ENCODE measurements at regions not wholly inside any gene's neighbourhood (a gene's known extent, or its start where the extent isn't known, plus 50 kb on each side); places are given as distances from the start of the nearest gene placed in this dataset.

- peaks cover 15% of the 10 kb centered on the region for H3K9me3 Mint-ChIP-seq
- Histone ChIP-seq H3K36me3 (ENCODE audit: insufficient read depth, low read length) (no peaks in the 10 kb centered on the region), H3K4me3 (ENCODE audit: low read length) (no peak overlapping the region), H3K4me1 (ENCODE audit: insufficient read depth, low read length) (no peaks in the 10 kb centered on the region), H3K27me3 (ENCODE audit: control insufficient read depth in 1 of 2, insufficient read depth in 2 of 2, low read length in 2 of 2) (no peaks in the 10 kb centered on the region), H3K27ac (ENCODE audit: low read depth in 1 of 2, low read length in 2 of 2) (no peak overlapping the region), H3K9me3 (ENCODE audit: control insufficient read depth in 1 of 2, insufficient read depth in 1 of 2, low read length in 2 of 2) (peaks cover 0 to 9% of the 10 kb centered on the region in 2 experiments)
- DNase-seq = no peak
- ATAC-seq (ENCODE audit: poor library complexity) = no peak
- TF ChIP-seq CTCF (IDR thresholded peaks at IDR 0.05) = no peak
- intact Hi-C loops (cut with DNase I, micrococcal nuclease) = no loop called here
- H3K4me3 Mint-ChIP-seq = no peak overlapping the region
- no peaks in the 10 kb centered on the region for H3K4me1 Mint-ChIP-seq (ENCODE audit: low read depth)
- CTCF ChIA-PET = no interaction called here
- POLR2A ChIA-PET = no interaction called here
- no peaks in the 10 kb centered on the region for H3K36me3 Mint-ChIP-seq (ENCODE audit: low read depth)
- no peak overlapping the region for H3K27ac Mint-ChIP-seq
- H3K27me3 Mint-ChIP-seq = no peaks in the 10 kb centered on the region
Measured at GRCh38 chr16:8098947-8099512, 491.3 kb downstream of the TMEM114 start.

- DNase-seq = no peak
- Histone ChIP-seq H3K4me1 (ENCODE audit: insufficient read depth, low read length) (no peaks in the 10 kb centered on the region), H3K27me3 (ENCODE audit: control insufficient read depth in 1 of 2, insufficient read depth in 2 of 2, low read length in 2 of 2) (no peaks in the 10 kb centered on the region), H3K9me3 (ENCODE audit: control insufficient read depth in 1 of 2, insufficient read depth in 1 of 2, low read length in 2 of 2) (peaks cover 0 to 9% of the 10 kb centered on the region in 2 experiments), H3K27ac (ENCODE audit: low read depth in 1 of 2, low read length in 2 of 2) (no peak overlapping the region), H3K36me3 (ENCODE audit: insufficient read depth, low read length) (no peaks in the 10 kb centered on the region), H3K4me3 (ENCODE audit: low read length) (no peak overlapping the region)
- H3K4me3 Mint-ChIP-seq = no peak overlapping the region
- peaks cover 12% of the 10 kb centered on the region for H3K9me3 Mint-ChIP-seq
- CTCF ChIA-PET = no interaction called here
- no peaks in the 10 kb centered on the region for H3K36me3 Mint-ChIP-seq (ENCODE audit: low read depth)
- intact Hi-C loops (cut with DNase I, micrococcal nuclease) = no loop called here
- TF ChIP-seq CTCF (IDR thresholded peaks at IDR 0.05) = no peak
- H3K27me3 Mint-ChIP-seq = no peaks in the 10 kb centered on the region
- ATAC-seq (ENCODE audit: poor library complexity) = no peak
- H3K4me1 Mint-ChIP-seq (ENCODE audit: low read depth) = no peaks in the 10 kb centered on the region
- no peak overlapping the region for H3K27ac Mint-ChIP-seq
- POLR2A ChIA-PET = no interaction called here
Measured at GRCh38 chr16:8096211-8096610, 494.1 kb downstream of the TMEM114 start.

- Histone ChIP-seq H3K27me3 (ENCODE audit: control insufficient read depth in 1 of 2, insufficient read depth in 2 of 2, low read length in 2 of 2) (no peaks in the 10 kb centered on the region), H3K27ac (ENCODE audit: low read depth in 1 of 2, low read length in 2 of 2) (no peak overlapping the region), H3K4me3 (ENCODE audit: low read length) (no peak overlapping the region), H3K36me3 (ENCODE audit: insufficient read depth, low read length) (no peaks in the 10 kb centered on the region), H3K9me3 (ENCODE audit: control insufficient read depth in 1 of 2, insufficient read depth in 1 of 2, low read length in 2 of 2) (peaks cover 0 to 9% of the 10 kb centered on the region in 2 experiments), H3K4me1 (ENCODE audit: insufficient read depth, low read length) (no peaks in the 10 kb centered on the region)
- DNase-seq (no peak), ATAC-seq (ENCODE audit: poor library complexity) (no peak)
- no peaks in the 10 kb centered on the region for H3K27me3 Mint-ChIP-seq
- CTCF ChIA-PET = no interaction called here
- no peak for TF ChIP-seq CTCF (IDR thresholded peaks at IDR 0.05)
- H3K9me3 Mint-ChIP-seq = peaks cover 13% of the 10 kb centered on the region
- H3K27ac Mint-ChIP-seq = no peak overlapping the region
- H3K4me3 Mint-ChIP-seq = no peak overlapping the region
- H3K4me1 Mint-ChIP-seq (ENCODE audit: low read depth) = no peaks in the 10 kb centered on the region
- no peaks in the 10 kb centered on the region for H3K36me3 Mint-ChIP-seq (ENCODE audit: low read depth)
- POLR2A ChIA-PET = no interaction called here
- intact Hi-C loops (cut with DNase I, micrococcal nuclease) = no loop called here
Measured at GRCh38 chr16:8094696-8095095, 495.6 kb downstream of the TMEM114 start.

Measured in CD4-positive, alpha-beta T cell (primary cell).